ENCODE measurements at regions not wholly inside any gene's neighbourhood (a gene's known extent, or its start where the extent isn't known, plus 50 kb on each side); places are given as distances from the start of the nearest gene placed in this dataset.

DNA sequence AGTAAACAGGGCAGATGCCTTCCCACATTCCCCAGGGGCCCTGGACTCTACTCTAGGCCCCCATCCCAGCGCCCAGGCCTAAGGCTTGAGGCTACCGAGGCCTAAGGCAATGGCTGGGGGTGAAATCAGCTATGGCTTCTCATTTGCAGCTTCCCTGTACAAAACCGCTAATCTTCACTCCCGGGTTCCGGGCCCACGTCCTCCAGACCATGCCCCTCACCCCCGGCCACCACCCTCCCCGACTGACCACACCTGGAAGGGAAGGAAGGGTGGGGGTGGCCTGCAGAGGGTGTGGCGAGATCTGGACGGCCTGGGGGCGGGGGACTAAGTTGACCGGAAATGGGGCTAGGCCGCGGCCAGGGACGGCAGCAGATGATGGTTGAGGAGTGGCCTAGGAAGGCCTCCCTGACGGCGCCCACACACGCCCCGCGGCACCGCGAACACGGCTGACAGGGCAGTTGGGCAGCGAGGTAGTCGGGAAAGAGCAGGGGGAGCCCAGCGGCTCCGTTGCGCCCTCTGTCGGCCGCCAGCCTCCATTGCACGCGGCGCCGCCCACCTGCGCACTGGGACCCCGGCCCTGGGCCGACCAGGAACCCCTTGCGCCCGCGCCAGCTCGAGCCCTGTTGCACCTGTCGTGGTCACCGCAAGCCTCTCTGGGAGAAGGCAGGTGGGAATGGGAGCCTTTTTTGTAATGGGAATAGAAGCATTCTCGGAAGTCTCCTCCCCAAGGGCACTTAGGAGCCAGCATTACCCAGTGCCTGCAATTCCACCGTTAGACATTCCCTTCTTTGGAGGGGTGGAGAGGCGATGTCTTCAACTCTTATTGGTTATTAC is 95.9 kb upstream of the CALM2 start (continued):
- TF ChIP-seq BRD9 (IDR thresholded peaks at IDR 0.05; ENCODE audit: low read depth, partially characterized antibody), result peak; percentile 63
- TF ChIP-seq, protein P1, sequence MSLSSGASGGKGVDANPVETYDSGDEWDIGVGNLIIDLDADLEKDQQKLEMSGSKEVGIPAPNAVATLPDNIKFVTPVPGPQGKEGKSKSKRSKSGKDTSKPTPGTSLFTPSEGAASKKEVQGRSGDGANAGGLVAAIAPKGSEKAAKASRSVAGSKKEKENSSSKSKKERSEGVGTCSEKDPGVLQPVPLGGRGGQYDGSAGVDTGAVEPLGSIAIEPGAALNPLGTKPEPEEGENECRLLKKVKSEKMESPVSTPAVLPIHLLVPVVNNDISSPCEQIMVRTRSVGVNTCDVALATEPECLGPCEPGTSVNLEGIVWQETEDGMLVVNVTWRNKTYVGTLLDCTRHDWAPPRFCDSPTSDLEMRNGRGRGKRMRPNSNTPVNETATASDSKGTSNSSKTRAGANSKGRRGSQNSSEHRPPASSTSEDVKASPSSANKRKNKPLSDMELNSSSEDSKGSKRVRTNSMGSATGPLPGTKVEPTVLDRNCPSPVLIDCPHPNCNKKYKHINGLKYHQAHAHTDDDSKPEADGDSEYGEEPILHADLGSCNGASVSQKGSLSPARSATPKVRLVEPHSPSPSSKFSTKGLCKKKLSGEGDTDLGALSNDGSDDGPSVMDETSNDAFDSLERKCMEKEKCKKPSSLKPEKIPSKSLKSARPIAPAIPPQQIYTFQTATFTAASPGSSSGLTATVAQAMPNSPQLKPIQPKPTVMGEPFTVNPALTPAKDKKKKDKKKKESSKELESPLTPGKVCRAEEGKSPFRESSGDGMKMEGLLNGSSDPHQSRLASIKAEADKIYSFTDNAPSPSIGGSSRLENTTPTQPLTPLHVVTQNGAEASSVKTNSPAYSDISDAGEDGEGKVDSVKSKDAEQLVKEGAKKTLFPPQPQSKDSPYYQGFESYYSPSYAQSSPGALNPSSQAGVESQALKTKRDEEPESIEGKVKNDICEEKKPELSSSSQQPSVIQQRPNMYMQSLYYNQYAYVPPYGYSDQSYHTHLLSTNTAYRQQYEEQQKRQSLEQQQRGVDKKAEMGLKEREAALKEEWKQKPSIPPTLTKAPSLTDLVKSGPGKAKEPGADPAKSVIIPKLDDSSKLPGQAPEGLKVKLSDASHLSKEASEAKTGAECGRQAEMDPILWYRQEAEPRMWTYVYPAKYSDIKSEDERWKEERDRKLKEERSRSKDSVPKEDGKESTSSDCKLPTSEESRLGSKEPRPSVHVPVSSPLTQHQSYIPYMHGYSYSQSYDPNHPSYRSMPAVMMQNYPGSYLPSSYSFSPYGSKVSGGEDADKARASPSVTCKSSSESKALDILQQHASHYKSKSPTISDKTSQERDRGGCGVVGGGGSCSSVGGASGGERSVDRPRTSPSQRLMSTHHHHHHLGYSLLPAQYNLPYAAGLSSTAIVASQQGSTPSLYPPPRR (CRISPR knock-in tag; IDR thresholded peaks at IDR 0.05; ENCODE audit: borderline replicate concordance), result peak; percentile 94; the same call in 1 of the 2 replicates
- TF ChIP-seq, protein P2, sequence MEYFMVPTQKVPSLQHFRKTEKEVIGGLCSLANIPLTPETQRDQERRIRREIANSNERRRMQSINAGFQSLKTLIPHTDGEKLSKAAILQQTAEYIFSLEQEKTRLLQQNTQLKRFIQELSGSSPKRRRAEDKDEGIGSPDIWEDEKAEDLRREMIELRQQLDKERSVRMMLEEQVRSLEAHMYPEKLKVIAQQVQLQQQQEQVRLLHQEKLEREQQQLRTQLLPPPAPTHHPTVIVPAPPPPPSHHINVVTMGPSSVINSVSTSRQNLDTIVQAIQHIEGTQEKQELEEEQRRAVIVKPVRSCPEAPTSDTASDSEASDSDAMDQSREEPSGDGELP (CRISPR knock-in tag; IDR thresholded peaks at IDR 0.05; ENCODE audit: borderline replicate concordance), result peak; percentile 89
- TF ChIP-seq ZNF184 (CRISPR knock-in tag; IDR thresholded peaks at IDR 0.05), result no peak
- no peak for TF ChIP-seq ZNF696 (CRISPR knock-in tag; conservative IDR thresholded peaks at IDR 0.05)
- TF ChIP-seq TAL1 (IDR thresholded peaks at IDR 0.05), result no peak
- TF ChIP-seq ZBTB40 (IDR thresholded peaks at IDR 0.05), result peak; percentile 31; the same call in 1 of the 2 replicates
- no peak for TF ChIP-seq ZBTB40 (CRISPR knock-in tag; IDR thresholded peaks at IDR 0.05)
- TF ChIP-seq RBM22 (IDR thresholded peaks at IDR 0.05; ENCODE audit: low read depth, low read length, poor library complexity, severe bottlenecking), result no peak
- TF ChIP-seq KLF6 (CRISPR knock-in tag; IDR thresholded peaks at IDR 0.05; ENCODE audit: borderline replicate concordance), result peak; percentile 34; the same call in 1 of the 2 replicates

Data from K562 (cell line).